SH-SY5Y (cell line): ENCODE measurements at regions not wholly inside any gene's neighbourhood (a gene's known extent, or its start where the extent isn't known, plus 50 kb on each side); places are given as distances from the start of the nearest gene placed in this dataset.

Experiments
- GATA2 ChIP-seq: IDR thresholded peaks from 2 replicates; pipeline ENCODE4 v1.6.1; 2011; ENCODE audit warnings: mild to moderate bottlenecking, low read depth, low read length
- GATA3 ChIP-seq: IDR thresholded peaks from 2 replicates; pipeline ENCODE4 v1.6.1; 2011; ENCODE audit warnings: low read depth, mild to moderate bottlenecking, low read length, moderate library complexity

DNA sequence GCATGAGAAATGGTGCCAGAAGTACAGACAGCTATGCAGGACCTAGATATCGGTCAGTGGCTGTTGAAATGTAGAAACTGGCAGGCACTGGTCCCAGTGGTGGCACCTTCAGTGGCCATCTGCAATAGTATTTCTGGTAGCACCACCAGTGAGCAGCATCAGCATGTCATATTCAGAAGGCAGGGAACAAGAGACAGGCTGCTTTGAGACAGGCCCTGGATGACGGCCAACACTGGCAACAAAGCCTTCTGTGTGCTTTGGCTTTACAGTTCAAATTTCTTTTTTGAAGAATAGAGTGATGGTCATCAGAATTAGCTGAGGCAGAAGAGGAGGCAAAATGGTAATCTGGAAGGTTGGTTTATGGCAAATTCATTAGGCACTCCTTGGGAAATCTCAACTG lies 273.4 kb upstream of the SLC16A7 start:
- no peak for TF ChIP-seq GATA2
- TF ChIP-seq GATA3 = no peak
